GM18907 (cell line): ENCODE measurements at regions not wholly inside any gene's neighbourhood (a gene's known extent, or its start where the extent isn't known, plus 50 kb on each side); places are given as distances from the start of the nearest gene placed in this dataset.

ENCODE experiments used
- ATAC-seq: cut with Tn5 transposase; IDR thresholded peaks from one replicate; pipeline ENCODE4 v1.9.1; 2021; ENCODE audit warnings: mild to moderate bottlenecking, moderate library complexity; ENCODE audit not compliant: unreplicated experiment

DNA sequence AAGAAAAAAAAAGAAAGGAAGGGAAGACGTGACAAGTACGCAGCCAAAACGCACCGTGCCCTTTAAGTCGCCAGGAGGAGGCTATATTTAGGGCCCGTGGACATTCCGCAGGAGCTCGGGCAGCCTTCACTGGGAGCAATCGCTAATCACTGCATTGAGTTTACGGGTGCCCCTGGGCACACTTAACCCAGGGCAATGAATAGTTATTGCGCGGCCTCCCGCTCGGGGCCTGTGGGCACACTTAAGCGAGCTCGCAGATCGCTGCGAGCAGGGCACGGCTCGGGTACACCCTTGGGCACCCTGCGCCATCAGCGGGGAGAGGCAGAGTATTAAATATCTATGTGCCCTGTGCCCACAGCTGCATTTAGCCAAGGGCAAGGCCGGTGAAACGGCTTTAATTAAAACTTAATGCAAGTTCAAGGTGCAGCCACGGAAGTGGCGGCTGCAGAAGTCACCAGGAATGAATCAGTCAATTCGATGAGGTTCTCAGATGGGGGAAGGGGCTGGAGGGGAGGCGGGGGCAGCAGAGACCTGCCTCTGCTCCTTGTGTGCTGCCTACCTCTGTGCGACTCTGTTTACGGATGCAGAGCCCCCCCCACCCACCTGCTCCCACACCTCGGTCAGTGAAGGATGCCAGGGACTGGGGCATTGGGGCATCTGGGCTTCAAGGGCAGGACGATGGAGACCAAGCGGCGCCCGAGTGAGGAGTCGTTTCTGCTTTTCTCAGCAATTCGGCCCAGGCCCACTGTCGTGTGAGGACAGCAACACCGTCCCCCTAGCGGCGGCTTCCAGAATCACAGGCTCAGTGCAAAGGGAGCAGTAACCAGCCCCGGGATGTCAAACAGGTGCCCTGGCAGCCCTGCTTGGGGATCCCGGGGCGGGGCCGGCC lies 51.8 kb upstream of the TARDBP start:
- ATAC-seq = peak; percentile 46

DNA sequence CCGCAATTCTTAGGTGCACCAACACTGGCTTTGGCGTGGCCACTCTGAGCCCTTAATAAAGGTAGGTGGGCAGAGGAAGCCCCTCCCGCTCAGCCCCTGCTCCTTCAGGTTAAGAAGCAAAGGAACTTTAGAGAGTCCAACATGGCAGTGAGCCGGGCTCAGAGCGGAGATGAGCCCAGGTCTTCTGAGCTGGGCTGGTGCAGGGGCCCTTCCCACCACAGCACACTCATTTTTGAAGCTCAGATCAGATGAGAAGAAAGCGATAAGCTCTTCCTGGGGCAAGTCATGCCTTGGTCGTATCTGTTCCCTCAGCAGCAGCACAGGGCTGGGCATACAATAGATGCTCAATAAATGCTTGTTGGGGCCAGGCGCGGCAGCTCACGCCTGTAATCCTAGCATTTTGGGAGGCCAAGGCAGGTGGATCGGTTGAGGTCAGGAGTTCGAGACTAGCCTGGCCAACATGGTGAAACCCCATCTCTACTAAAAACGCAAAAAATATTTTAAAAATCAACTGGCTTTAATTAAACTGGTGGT lies 51.1 kb upstream of the TARDBP start:
- no peak for ATAC-seq

GRCh38 chr1:10962483-10962882 lies 50.0 kb upstream of the TARDBP start:
- no peak for ATAC-seq
